ENCODE measurements at regions not wholly inside any gene's neighbourhood (a gene's known extent, or its start where the extent isn't known, plus 50 kb on each side); places are given as distances from the start of the nearest gene placed in this dataset.

DNA sequence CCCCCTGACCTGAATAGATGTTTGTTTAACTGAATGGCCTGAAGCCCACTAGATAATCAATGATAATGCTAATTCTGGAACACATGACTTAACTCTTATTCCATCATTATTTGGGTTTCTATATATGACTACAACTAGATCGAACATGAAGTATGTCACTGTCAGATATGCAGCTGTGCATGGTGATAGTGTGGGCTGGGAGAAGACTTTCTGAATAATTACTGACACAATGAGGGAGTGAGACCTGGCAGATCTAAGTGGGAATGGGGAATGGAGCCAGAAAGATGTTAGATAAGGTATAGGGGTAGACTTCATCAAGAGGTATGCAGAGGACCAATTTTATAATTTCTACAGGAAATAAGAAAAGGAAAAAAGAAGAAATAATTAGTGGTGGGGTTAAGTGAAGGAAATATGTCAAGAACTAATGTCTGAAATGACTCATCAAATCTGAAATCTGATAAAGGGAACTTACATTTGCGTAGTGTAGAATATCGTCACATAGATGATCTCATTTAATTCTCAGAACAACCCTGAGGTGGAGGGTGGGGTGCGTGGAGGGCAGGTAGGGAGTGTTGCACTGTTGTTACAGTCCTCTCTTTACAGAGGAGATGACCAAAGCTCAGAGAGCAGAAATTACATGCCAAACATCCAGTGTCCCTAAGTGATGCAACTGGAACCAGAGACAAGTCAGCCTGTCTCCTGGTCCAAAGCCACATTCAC is 68.2 kb upstream of the EED start:
- TF ChIP-seq POLR2A (IDR thresholded peaks at IDR 0.05): no peak
- TF ChIP-seq, protein P1, sequence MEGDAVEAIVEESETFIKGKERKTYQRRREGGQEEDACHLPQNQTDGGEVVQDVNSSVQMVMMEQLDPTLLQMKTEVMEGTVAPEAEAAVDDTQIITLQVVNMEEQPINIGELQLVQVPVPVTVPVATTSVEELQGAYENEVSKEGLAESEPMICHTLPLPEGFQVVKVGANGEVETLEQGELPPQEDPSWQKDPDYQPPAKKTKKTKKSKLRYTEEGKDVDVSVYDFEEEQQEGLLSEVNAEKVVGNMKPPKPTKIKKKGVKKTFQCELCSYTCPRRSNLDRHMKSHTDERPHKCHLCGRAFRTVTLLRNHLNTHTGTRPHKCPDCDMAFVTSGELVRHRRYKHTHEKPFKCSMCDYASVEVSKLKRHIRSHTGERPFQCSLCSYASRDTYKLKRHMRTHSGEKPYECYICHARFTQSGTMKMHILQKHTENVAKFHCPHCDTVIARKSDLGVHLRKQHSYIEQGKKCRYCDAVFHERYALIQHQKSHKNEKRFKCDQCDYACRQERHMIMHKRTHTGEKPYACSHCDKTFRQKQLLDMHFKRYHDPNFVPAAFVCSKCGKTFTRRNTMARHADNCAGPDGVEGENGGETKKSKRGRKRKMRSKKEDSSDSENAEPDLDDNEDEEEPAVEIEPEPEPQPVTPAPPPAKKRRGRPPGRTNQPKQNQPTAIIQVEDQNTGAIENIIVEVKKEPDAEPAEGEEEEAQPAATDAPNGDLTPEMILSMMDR (IDR thresholded peaks at IDR 0.05): no peak

Data from thyroid gland (tissue), 4 donors.